ENCODE measurements at regions not wholly inside any gene's neighbourhood (a gene's known extent, or its start where the extent isn't known, plus 50 kb on each side); places are given as distances from the start of the nearest gene placed in this dataset.
"Not testable (repeated sequence)": the region's sequence is repeated elsewhere in the genome, so short reads cannot be mapped to it uniquely, and the experiment has no call there.

DNA sequence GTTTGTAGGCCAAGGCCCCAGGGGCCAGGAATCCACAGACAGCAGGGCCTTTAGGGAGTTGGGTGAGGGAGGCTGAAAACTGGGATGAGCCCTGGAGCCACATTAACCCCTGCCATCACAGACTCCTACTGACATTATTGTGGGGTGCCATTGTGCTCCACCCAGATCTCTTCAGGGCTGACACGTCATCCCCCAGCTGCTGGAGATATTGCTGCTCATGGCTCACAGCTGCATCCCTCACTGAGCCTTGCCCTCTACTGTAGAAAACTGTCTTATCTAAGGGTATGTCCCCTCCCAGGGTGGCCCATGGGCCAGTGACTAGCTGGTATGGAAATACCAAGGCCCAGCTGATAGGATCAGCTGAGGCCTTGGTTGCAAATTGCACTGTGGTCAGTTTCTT, 87.3 kb upstream of the PRR23C start:
- Histone ChIP-seq H3K36me3 (ENCODE audit: control insufficient read depth in 5 of 5, insufficient read depth in 5 of 5, low read length in 5 of 5) (no peaks in the 10 kb centered on the region), H3K9ac (ENCODE audit: low read length in 5 of 5) (no peak overlapping the region), H3K4me1 (ENCODE audit: control insufficient read depth in 5 of 5, insufficient read depth in 5 of 5, low read length in 5 of 5) (no peaks in the 10 kb centered on the region), H3K27ac (ENCODE audit: low read depth, low read length) (no peak overlapping the region), H3K9me3 (ENCODE audit: control insufficient read depth in 5 of 5, low read length in 5 of 5) (no peaks in the 10 kb centered on the region), H3K27me3 (ENCODE audit: control insufficient read depth in 5 of 5, insufficient read depth in 4 of 5, low read length in 5 of 5) (peaks cover 0 to 3% (median 0%) of the 10 kb centered on the region in 5 donors), H3K4me3 (ENCODE audit: low read depth in 1 of 5, low read length in 5 of 5) (no peak overlapping the region)

DNA sequence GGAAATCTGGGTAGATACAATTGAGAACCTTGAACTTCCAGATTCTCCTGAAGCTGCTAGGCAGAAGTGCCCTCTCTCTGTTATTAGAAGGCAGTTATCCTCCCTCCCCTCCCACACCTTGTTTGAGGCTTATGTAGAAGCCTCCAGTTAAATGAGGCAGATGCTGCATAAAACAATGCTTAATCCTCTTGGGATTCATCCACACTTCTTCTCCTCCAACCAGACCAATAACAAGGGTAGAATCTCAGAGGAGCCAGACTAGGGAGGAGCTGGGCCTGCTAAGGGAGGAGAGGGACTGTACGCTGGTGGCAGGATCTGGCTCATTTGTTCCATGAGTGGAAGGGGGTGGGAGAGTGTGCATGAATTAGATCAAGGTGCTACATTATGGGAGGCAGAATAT, 88.3 kb upstream of the PRR23C start:
- H3K27ac ChIP-seq (ENCODE audit: low read depth, low read length), result no peak overlapping the region
- no peaks in the 10 kb centered on the region for H3K9me3 ChIP-seq (ENCODE audit: control insufficient read depth in 5 of 5, low read length in 5 of 5)
- H3K36me3 ChIP-seq (ENCODE audit: control insufficient read depth in 5 of 5, insufficient read depth in 5 of 5, low read length in 5 of 5), result no peaks in the 10 kb centered on the region
- H3K27me3 ChIP-seq (ENCODE audit: control insufficient read depth in 5 of 5, insufficient read depth in 4 of 5, low read length in 5 of 5), result peaks cover 0 to 3% (median 0%) of the 10 kb centered on the region in 5 donors
- H3K4me3 ChIP-seq (ENCODE audit: low read depth in 1 of 5, low read length in 5 of 5), result no peak overlapping the region
- H3K4me1 ChIP-seq (ENCODE audit: control insufficient read depth in 5 of 5, insufficient read depth in 5 of 5, low read length in 5 of 5), result no peaks in the 10 kb centered on the region
- H3K9ac ChIP-seq (ENCODE audit: low read length in 5 of 5), result no peak overlapping the region

DNA sequence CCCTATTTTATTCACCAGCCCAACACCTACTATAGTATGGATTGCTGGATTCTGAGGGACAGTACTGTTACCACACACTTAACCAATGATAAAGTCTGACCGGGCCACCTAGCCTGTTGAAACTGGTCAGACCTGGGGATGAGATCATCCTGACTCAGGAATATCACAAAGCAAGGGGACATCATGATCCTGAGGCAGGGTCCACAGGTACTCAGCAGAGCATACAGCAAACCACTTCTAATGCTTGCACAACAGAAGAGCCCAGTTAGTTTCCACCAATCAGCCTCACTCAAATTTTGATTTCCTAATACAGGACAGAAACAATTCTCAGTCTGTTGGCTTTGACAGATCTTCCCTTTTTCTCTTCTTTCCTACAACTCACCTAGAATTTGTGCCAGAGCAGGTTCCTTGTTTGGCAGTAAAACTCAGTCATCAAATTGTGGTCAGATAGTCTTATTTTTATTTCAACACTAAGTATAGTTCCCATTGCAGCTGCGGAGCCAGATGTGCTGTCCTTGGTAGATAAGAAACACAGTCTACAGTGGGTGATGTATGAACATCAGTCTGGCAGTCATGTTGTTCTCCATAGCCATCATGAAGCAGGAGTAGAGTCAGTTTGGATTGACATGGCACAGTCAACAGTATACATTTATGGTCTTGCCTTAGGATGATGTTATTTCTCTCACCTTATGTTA, 90.1 kb upstream of the PRR23C start:
- no peak overlapping the region for H3K27ac ChIP-seq (ENCODE audit: low read depth, low read length)
- peaks cover 0 to 3% (median 0%) of the 10 kb centered on the region in 5 donors for H3K27me3 ChIP-seq (ENCODE audit: control insufficient read depth in 5 of 5, insufficient read depth in 4 of 5, low read length in 5 of 5)
- H3K9ac ChIP-seq (ENCODE audit: low read length in 5 of 5), result no peak overlapping the region
- no peak overlapping the region for H3K4me3 ChIP-seq (ENCODE audit: low read depth in 1 of 5, low read length in 5 of 5)
- H3K36me3 ChIP-seq (ENCODE audit: control insufficient read depth in 5 of 5, insufficient read depth in 5 of 5, low read length in 5 of 5), result no peaks in the 10 kb centered on the region
- H3K4me1 ChIP-seq (ENCODE audit: control insufficient read depth in 5 of 5, insufficient read depth in 5 of 5, low read length in 5 of 5), result no peaks in the 10 kb centered on the region
- no peaks in the 10 kb centered on the region for H3K9me3 ChIP-seq (ENCODE audit: control insufficient read depth in 5 of 5, low read length in 5 of 5)

DNA sequence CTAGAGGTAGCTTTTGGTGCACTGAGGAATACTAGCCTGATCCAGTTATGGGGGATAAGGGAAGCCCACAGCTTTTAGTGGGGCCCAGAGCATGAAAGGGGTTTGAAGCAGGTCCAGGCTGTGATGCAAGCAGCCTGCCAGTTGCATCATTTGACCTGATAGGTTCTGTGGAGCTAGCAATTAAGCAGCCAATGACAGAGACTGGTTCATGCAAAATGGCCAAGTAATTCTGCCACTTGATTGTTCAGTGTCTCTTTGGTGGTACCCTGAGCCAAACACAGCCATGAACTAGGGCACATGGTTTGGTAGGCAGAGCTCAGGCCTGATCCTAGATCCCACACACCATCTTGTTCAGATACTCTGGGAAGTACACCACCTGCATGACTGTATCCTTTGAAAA, 91.0 kb upstream of the PRR23C start:
- H3K27me3 ChIP-seq (ENCODE audit: control insufficient read depth in 5 of 5, insufficient read depth in 4 of 5, low read length in 5 of 5), result no peaks in the 10 kb centered on the region
- no peaks in the 10 kb centered on the region for H3K4me1 ChIP-seq (ENCODE audit: control insufficient read depth in 5 of 5, insufficient read depth in 5 of 5, low read length in 5 of 5)
- no peaks in the 10 kb centered on the region for H3K9me3 ChIP-seq (ENCODE audit: control insufficient read depth in 5 of 5, low read length in 5 of 5)
- H3K4me3 ChIP-seq (ENCODE audit: low read depth in 1 of 5, low read length in 5 of 5), result no peak overlapping the region
- no peak overlapping the region for H3K9ac ChIP-seq (ENCODE audit: low read length in 5 of 5)
- no peaks in the 10 kb centered on the region for H3K36me3 ChIP-seq (ENCODE audit: control insufficient read depth in 5 of 5, insufficient read depth in 5 of 5, low read length in 5 of 5)
- H3K27ac ChIP-seq (ENCODE audit: low read depth, low read length), result no peak overlapping the region

DNA sequence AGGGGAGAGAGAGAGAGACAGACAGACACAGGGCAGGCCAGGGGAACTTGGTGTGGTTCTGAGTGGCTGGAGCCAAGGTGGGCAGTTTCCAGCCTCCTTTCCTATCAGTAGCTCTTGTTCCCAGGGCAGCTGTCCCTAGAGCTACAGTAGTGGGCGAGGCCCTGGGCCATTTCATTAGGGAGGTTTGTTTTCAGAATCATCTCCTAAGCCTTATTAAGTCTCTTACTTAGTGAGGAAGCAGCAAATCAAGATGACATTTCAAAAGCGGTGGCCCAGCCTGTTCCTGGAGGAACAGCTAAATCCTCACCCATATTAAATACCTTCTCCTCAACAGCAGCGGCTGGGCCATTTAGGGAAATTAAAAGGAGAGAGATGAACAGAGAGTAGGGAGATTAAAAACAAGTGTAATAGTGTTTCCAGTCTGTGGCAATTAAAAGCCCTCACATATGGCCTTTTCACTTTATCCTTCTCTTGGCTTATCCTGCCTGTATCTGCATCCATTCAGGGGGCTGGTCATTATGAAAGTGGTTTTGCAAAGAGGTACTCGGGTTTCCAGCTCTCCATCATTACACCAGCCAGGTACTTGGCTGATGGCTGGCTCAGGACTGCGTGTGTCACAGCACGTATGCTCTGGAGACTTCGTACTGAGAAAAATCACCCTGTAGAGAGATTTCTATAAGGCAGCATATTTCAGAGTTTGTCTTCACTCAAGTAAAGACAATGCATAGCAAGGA, 91.9 kb upstream of the PRR23C start:
- H3K36me3 ChIP-seq (ENCODE audit: control insufficient read depth in 5 of 5, insufficient read depth in 5 of 5, low read length in 5 of 5), result no peaks in the 10 kb centered on the region
- H3K4me3 ChIP-seq (ENCODE audit: low read depth in 1 of 5, low read length in 5 of 5), result no peak overlapping the region
- H3K27ac ChIP-seq (ENCODE audit: low read depth, low read length), result no peak overlapping the region
- H3K27me3 ChIP-seq (ENCODE audit: control insufficient read depth in 5 of 5, insufficient read depth in 4 of 5, low read length in 5 of 5), result no peaks in the 10 kb centered on the region
- H3K4me1 ChIP-seq (ENCODE audit: control insufficient read depth in 5 of 5, insufficient read depth in 5 of 5, low read length in 5 of 5), result no peaks in the 10 kb centered on the region
- no peaks in the 10 kb centered on the region for H3K9me3 ChIP-seq (ENCODE audit: control insufficient read depth in 5 of 5, low read length in 5 of 5)
- H3K9ac ChIP-seq (ENCODE audit: low read length in 5 of 5), result no peak overlapping the region

DNA sequence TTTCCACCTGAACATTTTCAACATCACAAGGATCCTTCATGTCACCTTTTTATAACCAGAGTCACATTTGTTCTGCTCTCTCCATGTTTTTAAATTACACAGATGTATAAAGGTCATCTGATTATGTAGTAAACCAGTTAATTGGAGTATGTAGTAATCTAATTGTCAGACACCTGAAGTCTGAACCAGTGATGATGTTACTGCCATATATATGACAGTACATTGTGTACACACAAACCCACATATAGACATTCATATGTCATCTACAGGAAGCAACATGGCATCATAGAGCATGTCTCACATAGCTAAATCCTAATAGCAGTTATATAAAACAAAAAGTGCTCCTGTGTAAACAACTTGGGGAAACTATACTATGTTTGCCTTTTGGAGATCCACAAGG, 95.9 kb upstream of the PRR23C start:
- H3K27ac ChIP-seq (ENCODE audit: low read depth, low read length), result no peak overlapping the region
- H3K4me1 ChIP-seq (ENCODE audit: control insufficient read depth in 5 of 5, insufficient read depth in 5 of 5, low read length in 5 of 5), result no peaks in the 10 kb centered on the region
- no peak overlapping the region for H3K4me3 ChIP-seq (ENCODE audit: low read depth in 1 of 5, low read length in 5 of 5)
- H3K27me3 ChIP-seq (ENCODE audit: control insufficient read depth in 5 of 5, insufficient read depth in 4 of 5, low read length in 5 of 5), result no peaks in the 10 kb centered on the region
- no peak overlapping the region for H3K9ac ChIP-seq (ENCODE audit: low read length in 5 of 5)
- H3K9me3 ChIP-seq (ENCODE audit: control insufficient read depth in 5 of 5, low read length in 5 of 5), result no peaks in the 10 kb centered on the region
- no peaks in the 10 kb centered on the region for H3K36me3 ChIP-seq (ENCODE audit: control insufficient read depth in 5 of 5, insufficient read depth in 5 of 5, low read length in 5 of 5)

DNA sequence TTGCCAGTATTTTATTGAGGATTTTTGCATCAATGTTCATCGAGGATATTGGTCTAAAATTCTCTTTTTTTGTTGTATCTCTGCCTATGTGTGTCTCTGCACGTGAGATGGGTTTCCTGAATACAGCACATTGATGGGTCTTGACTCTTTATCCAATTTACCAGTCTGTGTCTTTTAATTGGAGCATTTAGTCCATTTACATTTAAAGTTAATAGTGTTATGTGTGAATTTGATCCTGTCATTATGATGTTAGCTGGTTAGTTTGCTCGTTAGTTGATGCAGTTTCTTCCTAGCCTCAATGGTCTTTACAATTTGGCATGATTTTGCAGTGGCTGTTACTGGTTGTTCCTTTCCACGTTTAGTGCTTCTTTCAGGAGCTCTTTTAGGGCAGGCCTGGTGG, 101.3 kb upstream of the PRR23C start:
- H3K9ac ChIP-seq (ENCODE audit: low read length in 5 of 5); H3K4me3 ChIP-seq (ENCODE audit: low read depth in 1 of 5, low read length in 5 of 5); H3K27ac ChIP-seq (ENCODE audit: low read depth, low read length); H3K27me3 ChIP-seq (ENCODE audit: control insufficient read depth in 5 of 5, insufficient read depth in 4 of 5, low read length in 5 of 5); H3K9me3 ChIP-seq (ENCODE audit: control insufficient read depth in 5 of 5, low read length in 5 of 5); H3K36me3 ChIP-seq (ENCODE audit: control insufficient read depth in 5 of 5, insufficient read depth in 5 of 5, low read length in 5 of 5); H3K4me1 ChIP-seq (ENCODE audit: control insufficient read depth in 5 of 5, insufficient read depth in 5 of 5, low read length in 5 of 5): not testable (repeated sequence)

DNA sequence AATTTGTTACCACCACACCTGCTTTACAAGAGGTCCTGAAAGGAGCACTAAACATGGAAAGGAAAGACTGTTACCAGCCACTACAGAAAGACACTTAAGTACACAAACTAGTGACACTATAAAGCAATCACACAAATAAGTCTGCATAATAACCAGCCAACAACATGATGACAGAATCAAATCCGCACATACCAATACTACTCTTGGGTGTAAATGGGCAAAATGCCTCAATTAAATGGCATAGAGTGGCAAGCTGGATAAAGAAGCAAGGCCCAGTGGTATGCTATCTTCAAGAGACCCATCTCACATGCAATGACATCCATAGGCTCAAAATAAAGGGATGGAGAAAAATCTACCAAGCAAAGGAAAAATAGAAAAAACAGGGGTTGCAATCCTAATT, 106.8 kb upstream of the PRR23C start:
- H3K27me3 ChIP-seq (ENCODE audit: control insufficient read depth in 5 of 5, insufficient read depth in 4 of 5, low read length in 5 of 5), result no peaks in the 10 kb centered on the region
- no peaks in the 10 kb centered on the region for H3K4me1 ChIP-seq (ENCODE audit: control insufficient read depth in 5 of 5, insufficient read depth in 5 of 5, low read length in 5 of 5)
- H3K9ac ChIP-seq (ENCODE audit: low read length in 5 of 5), result no peak overlapping the region
- H3K27ac ChIP-seq (ENCODE audit: low read depth, low read length), result no peak overlapping the region
- H3K4me3 ChIP-seq (ENCODE audit: low read depth in 1 of 5, low read length in 5 of 5), result no peak overlapping the region
- no peaks in the 10 kb centered on the region for H3K36me3 ChIP-seq (ENCODE audit: control insufficient read depth in 5 of 5, insufficient read depth in 5 of 5, low read length in 5 of 5)
- peaks cover 0 to 7% (median 4%) of the 10 kb centered on the region in 5 donors for H3K9me3 ChIP-seq (ENCODE audit: control insufficient read depth in 5 of 5, low read length in 5 of 5)

DNA sequence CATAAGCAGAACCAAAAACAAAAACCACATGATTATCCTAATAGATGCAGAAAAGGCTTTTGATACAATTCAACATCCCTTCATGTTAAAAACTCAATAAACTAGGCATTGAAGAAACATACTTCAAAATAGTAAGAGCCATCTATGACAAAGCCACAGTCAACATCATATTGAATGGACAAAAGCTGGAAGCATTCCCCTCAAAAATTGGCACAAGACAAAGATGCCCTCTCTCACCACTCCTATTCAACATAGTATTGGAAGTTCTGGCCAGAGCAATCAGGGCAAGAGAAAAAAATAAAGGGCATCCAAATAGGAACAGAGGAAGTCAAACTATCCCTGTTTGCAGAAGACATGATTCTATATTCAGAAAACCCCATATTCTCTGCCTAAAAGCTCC, 108.7 kb upstream of the PRR23C start:
- H3K27ac ChIP-seq (ENCODE audit: low read depth, low read length); H3K27me3 ChIP-seq (ENCODE audit: control insufficient read depth in 5 of 5, insufficient read depth in 4 of 5, low read length in 5 of 5); H3K9ac ChIP-seq (ENCODE audit: low read length in 5 of 5); H3K4me1 ChIP-seq (ENCODE audit: control insufficient read depth in 5 of 5, insufficient read depth in 5 of 5, low read length in 5 of 5); H3K36me3 ChIP-seq (ENCODE audit: control insufficient read depth in 5 of 5, insufficient read depth in 5 of 5, low read length in 5 of 5); H3K4me3 ChIP-seq (ENCODE audit: low read depth in 1 of 5, low read length in 5 of 5); H3K9me3 ChIP-seq (ENCODE audit: control insufficient read depth in 5 of 5, low read length in 5 of 5): not testable (repeated sequence)

DNA sequence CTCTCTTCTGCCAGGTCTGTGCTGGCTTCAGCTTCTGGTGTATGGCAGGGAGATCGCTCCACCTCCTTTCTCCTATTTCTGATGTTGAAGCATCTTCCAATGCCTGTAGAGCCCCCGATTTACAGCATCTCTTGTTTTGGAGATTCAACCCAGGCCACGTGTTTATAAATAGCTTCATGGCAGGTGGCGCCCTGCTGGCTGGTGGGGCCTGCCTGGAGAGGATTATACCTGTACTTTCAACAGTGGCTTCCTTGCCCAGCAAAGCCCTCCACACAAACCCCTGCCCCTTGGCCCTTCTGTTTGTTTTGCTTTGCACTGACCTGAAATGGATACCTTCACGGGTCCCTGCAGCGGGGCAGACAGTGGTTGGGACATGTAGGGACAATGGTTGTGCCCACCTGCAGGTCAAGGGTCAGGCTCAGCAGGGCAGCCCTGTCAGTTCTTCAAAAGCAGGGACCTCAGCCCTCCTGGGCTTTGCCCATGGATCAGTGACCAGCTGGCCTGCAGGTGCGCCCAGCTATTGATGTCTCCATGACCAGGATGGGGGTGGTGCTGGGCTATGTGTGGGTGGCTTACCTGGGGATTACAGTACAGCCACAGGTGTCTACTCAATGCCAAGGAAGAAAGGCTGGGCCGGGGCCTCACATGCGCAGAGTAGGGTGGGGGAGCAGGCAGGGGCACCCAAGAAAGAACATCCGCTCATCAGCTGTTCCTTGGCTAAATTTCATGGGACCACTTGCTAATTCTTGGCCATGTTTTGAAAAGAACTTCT, 112.7 kb upstream of the PRR23C start:
- Histone ChIP-seq H3K9ac (ENCODE audit: low read length in 5 of 5) (no peak overlapping the region), H3K4me3 (ENCODE audit: low read depth in 1 of 5, low read length in 5 of 5) (no peak overlapping the region), H3K9me3 (ENCODE audit: control insufficient read depth in 5 of 5, low read length in 5 of 5) (no peaks in the 10 kb centered on the region), H3K27ac (ENCODE audit: low read depth, low read length) (no peak overlapping the region), H3K4me1 (ENCODE audit: control insufficient read depth in 5 of 5, insufficient read depth in 5 of 5, low read length in 5 of 5) (no peaks in the 10 kb centered on the region), H3K27me3 (ENCODE audit: control insufficient read depth in 5 of 5, insufficient read depth in 4 of 5, low read length in 5 of 5) (peaks cover 0 to 3% (median 0%) of the 10 kb centered on the region in 5 donors), H3K36me3 (ENCODE audit: control insufficient read depth in 5 of 5, insufficient read depth in 5 of 5, low read length in 5 of 5) (no peaks in the 10 kb centered on the region)
